NCI-H446 (cell line): ENCODE measurements at regions not wholly inside any gene's neighbourhood (a gene's known extent, or its start where the extent isn't known, plus 50 kb on each side); places are given as distances from the start of the nearest gene placed in this dataset.
A peak's percentile ranks its signal among the peaks of the same experiment; 100 is the strongest.
"Not testable (repeated sequence)": the region's sequence is repeated elsewhere in the genome, so short reads cannot be mapped to it uniquely, and the experiment has no call there.

Source experiments
- DNase-seq, 2 experiments: peaks; one replicate each; lab custom pipeline; 2025; lab: John Stamatoyannopoulos, UW

DNA sequence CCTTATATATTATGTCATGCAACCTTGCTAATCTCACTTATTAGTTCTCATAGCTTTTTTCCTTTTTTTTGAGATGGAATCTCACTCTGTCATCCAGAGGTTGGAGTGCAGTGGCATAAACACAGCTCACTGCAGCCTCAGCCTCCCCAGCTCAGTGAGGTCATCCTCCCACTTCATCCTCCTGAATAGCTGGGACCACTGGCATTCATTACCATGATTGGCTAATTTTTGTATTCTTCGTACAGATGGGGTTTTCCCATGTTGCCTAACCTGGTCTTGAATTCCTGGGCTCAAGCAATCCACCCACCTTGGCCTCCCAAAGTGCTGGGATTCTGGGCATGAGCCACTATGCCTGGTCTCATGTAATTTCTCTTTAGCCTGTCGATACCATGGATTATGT lies 89.1 kb upstream of the TRIM24 start:
- DNase-seq = no peak

DNA sequence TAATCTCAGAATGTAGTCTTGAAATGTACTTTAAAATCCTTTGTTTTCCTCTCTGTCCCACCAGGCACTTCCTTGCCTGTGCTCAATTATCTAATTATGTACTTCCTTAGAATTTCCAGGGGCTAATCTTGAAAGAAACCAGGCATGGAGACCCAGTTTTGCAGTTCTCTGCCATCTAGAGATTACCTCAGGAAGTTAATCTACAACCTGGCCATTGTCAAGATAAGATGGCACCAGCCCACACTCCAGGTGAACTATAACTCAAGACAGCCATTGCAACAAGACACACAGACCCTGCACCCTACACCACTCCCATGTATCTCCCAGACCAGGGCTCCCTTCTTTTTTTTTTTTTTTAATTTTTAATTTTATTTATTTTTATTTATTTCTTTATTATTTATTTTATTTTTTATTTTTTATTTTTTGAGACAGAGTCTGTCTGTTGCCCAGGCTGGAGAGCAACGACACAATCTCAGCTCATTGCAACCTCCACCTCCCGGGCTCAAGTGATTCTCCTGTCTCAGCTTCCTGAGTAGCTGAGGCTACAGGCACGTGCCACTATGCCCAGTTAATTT lies 85.9 kb upstream of the TRIM24 start:
- DNase-seq = no peak

DNA sequence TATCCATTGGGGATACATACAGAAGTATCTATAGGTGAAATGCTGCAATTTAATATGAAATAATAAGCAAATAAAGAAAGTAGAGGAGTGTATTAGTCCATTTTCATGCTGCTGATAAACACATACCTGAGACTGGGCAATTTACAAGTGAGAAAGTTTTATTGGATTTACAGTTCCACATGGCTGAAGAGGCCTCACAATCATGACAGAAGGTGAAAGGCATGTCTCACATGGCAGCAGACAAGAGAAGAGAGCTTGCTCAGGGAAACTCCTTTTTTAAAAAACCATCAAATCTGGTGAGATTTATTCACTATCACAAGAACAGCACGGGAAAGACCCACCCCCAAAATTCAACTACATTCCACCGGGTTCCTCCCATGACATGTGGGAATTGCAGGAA lies 82.8 kb upstream of the TRIM24 start:
- DNase-seq = no peak

- no peak for DNase-seq
Measured at GRCh38 chr7:138378741-138379559, 81.1 kb upstream of the TRIM24 start.

GRCh38 chr7:138382862-138383565 lies 77.0 kb upstream of the TRIM24 start:
- peak; percentile 36 to 53 for DNase-seq

GRCh38 chr7:138386821-138387220 lies 73.2 kb upstream of the TRIM24 start:
- DNase-seq = no peak

GRCh38 chr7:138387755-138388475 lies 72.1 kb upstream of the TRIM24 start:
- no peak for DNase-seq

- DNase-seq = no peak
Measured at GRCh38 chr7:138388673-138389491, 71.2 kb upstream of the TRIM24 start.

DNA sequence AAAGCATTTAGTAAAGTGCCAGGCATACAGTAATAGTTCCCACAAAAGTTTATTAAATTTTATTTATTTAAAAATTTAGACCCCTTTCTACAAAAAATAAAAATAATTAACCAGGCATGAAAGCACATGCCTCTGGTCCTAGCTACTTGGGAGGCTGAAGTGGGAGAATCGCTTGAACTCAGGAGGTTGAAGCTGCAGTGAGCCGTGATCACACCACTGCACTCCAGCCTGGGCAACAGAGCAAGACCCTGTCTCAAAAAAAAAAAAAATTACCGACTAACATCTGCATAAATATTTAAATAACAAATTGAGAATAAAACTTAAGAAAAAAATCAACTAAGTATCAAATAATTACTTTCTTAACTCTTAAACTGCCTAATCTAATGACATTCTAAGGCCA lies 64.3 kb upstream of the TRIM24 start:
- no peak for DNase-seq

DNA sequence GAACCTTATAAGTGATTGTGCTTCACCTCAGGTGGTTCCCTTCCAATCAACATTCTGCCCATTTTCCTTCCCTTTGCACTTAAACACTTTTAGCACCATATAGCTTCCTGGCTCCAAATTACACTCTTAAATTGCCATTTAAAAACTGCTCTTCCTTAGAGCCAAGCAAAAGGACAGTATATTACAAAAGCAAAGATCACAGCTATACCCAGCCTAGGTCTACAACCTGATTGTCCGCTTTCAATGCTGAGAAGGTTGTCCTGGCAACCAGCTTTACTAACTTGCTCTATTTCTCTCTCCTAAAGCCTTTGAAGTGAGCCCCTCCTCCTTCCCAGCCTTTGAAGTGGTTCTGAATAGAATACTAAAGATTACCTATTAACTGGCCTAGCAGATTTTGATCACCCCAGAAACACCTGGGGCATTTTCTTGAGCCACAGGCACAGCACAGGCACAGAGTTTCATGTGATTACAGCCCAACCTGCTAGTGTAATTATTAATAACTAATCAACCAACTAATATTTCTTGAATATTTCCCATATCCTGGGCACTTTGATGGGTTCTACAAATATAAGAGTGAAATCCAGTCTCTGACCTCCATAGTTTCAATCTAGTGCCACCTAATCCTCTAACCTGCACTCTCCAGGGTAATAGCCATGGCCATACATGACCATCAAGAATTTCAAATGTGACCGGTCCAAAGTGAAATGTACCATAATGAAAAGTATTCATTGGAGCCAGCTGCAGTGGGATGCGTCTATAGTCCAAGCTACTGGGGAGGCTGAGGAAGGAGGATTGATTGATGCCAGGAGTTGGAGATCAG lies 63.6 kb upstream of the TRIM24 start:
- DNase-seq = no peak

GRCh38 chr7:138397071-138397433 lies 63.0 kb upstream of the TRIM24 start:
- not testable (repeated sequence) for DNase-seq

DNA sequence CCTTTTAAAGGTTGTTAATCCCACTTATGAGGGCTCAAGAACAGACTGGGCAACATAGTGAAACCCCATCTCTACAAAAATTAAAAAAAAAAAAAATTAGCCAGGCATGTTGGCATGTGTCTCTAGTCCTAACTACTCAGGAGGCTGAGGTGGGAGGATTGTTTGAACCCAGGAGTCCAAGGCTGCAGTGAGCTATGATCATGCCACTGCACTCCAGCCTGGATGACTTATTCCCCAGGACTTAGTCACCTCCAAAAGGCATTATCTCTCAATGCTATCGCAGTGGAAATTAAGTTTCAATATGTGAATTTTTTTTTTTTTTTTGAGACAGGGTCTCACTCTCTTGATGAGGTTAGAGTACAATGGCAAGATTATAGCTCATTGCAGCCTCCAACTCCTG lies 61.2 kb upstream of the TRIM24 start:
- no peak for DNase-seq

DNA sequence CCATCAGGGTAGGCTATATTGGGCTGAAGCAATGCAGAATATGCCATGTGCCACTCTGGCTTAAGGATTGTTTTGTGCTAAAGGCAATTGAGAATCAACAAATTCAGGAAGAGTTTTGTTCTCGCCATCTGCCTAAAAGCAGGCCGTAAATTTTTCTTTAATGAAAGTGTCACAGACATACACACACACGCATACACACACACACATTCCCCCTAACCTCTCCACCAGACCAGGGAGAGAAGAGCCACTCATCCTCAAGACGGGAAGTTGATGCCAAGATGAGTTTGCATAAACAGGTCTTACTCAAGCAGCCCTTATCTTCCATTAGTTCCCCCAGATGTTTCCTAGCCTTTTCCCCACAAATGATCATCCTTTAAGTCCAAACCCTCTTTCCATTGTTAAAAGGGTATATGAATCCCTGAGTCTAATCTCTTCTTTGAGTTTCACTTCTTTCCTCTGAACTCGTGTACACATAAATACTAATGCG lies 59.6 kb upstream of the TRIM24 start:
- no peak for DNase-seq

DNA sequence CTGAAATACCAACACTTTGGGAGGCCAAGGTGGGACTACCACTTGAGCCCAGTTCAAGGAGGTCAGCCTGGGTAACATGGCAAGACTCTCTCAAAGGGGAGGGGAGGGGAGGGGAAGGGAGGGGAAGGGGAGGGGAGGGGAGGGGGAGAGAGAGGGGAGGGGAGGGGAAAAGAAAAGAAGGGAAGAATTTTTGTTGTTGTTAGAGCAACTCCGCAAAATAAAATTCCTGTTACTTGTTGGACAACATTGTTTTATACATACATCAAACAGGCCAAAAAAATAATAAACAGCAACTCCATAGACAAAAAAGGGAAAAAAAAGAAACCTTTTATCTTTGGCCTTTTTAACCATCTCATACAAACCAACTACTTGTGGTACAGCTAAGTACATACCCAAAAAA lies 57.3 kb upstream of the TRIM24 start:
- no peak for DNase-seq

DNA sequence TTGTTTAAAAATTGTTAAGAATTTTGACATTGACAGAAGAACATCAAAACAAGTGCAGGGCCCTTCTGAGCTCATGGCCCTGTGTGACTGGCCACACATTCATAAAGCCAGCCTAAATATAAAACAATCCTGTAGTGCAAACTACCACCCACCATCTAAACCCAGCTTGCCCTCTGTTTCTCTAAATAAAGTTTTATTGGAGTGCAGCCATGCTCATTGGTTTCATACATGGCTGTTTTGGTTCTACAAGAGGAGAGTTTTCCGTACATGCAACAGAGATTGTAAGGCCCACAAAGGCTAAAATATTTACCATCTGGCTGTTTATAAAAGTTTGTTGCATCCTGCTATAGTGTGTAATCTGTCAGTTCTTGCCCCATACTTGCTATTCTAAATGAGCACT lies 54.6 kb upstream of the TRIM24 start:
- no peak for DNase-seq

- DNase-seq = no peak
Measured at GRCh38 chr7:138407792-138408191, 52.3 kb upstream of the TRIM24 start.
